ENCODE measurements at regions not wholly inside any gene's neighbourhood (a gene's known extent, or its start where the extent isn't known, plus 50 kb on each side); places are given as distances from the start of the nearest gene placed in this dataset.

DNA sequence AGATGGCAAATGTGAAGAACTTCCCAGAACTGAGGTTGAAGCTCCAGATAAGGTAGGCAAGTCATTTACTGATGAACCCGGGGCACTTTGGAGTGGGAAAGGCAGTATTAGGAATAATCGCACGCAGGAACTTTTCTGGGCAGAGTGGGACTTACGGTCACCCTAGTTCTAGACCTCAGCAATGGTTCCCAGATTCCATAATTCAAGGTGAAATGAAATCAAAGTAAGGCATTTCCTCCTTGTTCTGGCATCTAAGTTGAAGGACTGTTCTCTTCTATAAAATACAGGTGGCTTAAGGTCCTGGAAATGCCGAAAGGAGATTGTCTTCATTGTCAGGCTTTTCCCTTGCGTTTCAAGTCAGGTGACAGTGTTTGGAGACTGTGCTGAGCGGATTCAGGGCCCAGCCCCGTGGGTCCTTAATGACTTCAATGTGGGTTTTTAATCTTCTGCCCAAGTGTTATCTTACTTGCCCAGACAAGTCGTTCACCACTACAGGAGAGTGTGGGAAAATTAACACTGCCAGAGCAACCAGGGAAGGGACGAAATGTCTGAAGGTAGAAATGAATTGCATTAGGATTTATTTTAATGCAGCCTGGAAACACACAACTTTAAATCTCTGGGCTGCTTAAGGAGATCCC is 52.1 kb upstream of the STOX2 start:
- TF ChIP-seq, protein P1, sequence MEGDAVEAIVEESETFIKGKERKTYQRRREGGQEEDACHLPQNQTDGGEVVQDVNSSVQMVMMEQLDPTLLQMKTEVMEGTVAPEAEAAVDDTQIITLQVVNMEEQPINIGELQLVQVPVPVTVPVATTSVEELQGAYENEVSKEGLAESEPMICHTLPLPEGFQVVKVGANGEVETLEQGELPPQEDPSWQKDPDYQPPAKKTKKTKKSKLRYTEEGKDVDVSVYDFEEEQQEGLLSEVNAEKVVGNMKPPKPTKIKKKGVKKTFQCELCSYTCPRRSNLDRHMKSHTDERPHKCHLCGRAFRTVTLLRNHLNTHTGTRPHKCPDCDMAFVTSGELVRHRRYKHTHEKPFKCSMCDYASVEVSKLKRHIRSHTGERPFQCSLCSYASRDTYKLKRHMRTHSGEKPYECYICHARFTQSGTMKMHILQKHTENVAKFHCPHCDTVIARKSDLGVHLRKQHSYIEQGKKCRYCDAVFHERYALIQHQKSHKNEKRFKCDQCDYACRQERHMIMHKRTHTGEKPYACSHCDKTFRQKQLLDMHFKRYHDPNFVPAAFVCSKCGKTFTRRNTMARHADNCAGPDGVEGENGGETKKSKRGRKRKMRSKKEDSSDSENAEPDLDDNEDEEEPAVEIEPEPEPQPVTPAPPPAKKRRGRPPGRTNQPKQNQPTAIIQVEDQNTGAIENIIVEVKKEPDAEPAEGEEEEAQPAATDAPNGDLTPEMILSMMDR (conservative IDR thresholded peaks at IDR 0.05; ENCODE audit: low read depth, low read length), result no peak
- TF ChIP-seq EZH2 (IDR thresholded peaks at IDR 0.05; ENCODE audit: borderline replicate concordance, low read depth, low read length, poor library complexity, severe bottlenecking), result no peak
